ENCODE measurements at regions not wholly inside any gene's neighbourhood (a gene's known extent, or its start where the extent isn't known, plus 50 kb on each side); places are given as distances from the start of the nearest gene placed in this dataset.
"Not testable (repeated sequence)": the region's sequence is repeated elsewhere in the genome, so short reads cannot be mapped to it uniquely, and the experiment has no call there.

GRCh38 chr6:934686-935085 is 241.7 kb upstream of the EXOC2 start:
- Histone ChIP-seq H3K36me3 (no peaks in the 10 kb centered on the region), H3K4me1 (no peaks in the 10 kb centered on the region), H3K9me3 (no peaks in the 10 kb centered on the region), H3K27me3 (no peaks in the 10 kb centered on the region), H3K4me3 (no peak overlapping the region), H3K27ac (no peak overlapping the region)
- intact Hi-C loops (cut with DNase I; ENCODE audit: low total_unique reads), result no loop called here
- DNase-seq (ENCODE audit: low spot score in 2 of 2), result no peak
- TF ChIP-seq, protein P1, sequence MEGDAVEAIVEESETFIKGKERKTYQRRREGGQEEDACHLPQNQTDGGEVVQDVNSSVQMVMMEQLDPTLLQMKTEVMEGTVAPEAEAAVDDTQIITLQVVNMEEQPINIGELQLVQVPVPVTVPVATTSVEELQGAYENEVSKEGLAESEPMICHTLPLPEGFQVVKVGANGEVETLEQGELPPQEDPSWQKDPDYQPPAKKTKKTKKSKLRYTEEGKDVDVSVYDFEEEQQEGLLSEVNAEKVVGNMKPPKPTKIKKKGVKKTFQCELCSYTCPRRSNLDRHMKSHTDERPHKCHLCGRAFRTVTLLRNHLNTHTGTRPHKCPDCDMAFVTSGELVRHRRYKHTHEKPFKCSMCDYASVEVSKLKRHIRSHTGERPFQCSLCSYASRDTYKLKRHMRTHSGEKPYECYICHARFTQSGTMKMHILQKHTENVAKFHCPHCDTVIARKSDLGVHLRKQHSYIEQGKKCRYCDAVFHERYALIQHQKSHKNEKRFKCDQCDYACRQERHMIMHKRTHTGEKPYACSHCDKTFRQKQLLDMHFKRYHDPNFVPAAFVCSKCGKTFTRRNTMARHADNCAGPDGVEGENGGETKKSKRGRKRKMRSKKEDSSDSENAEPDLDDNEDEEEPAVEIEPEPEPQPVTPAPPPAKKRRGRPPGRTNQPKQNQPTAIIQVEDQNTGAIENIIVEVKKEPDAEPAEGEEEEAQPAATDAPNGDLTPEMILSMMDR (IDR thresholded peaks at IDR 0.05), result no peak
- TF ChIP-seq POLR2AphosphoS5 (IDR thresholded peaks at IDR 0.05), result no peak

GRCh38 chr6:931919-932318 is 239.0 kb upstream of the EXOC2 start:
- H3K36me3 ChIP-seq; H3K4me3 ChIP-seq; H3K27ac ChIP-seq; H3K4me1 ChIP-seq; H3K9me3 ChIP-seq; DNase-seq (ENCODE audit: low spot score in 2 of 2); H3K27me3 ChIP-seq; intact Hi-C loops (cut with DNase I; ENCODE audit: low total_unique reads): not testable (repeated sequence)

- intact Hi-C loops (cut with DNase I; ENCODE audit: low total_unique reads), result no loop called here
- Histone ChIP-seq H3K4me1 (no peaks in the 10 kb centered on the region), H3K27me3 (peaks cover 0 to 7% of the 10 kb centered on the region in 2 donors), H3K27ac (no peak overlapping the region), H3K36me3 (no peaks in the 10 kb centered on the region), H3K9me3 (peaks cover 4% of the 10 kb centered on the region in 2 donors), H3K4me3 (no peak overlapping the region)
- TF ChIP-seq POLR2AphosphoS5 (IDR thresholded peaks at IDR 0.05) (no peak), POLR2A (IDR thresholded peaks at IDR 0.05) (no peak)
- TF ChIP-seq, protein P1 (IDR thresholded peaks at IDR 0.05), result no peak
- DNase-seq (ENCODE audit: low spot score in 2 of 2), result no peak
Measured at GRCh38 chr6:927157-927556, 234.2 kb upstream of the EXOC2 start.

DNA sequence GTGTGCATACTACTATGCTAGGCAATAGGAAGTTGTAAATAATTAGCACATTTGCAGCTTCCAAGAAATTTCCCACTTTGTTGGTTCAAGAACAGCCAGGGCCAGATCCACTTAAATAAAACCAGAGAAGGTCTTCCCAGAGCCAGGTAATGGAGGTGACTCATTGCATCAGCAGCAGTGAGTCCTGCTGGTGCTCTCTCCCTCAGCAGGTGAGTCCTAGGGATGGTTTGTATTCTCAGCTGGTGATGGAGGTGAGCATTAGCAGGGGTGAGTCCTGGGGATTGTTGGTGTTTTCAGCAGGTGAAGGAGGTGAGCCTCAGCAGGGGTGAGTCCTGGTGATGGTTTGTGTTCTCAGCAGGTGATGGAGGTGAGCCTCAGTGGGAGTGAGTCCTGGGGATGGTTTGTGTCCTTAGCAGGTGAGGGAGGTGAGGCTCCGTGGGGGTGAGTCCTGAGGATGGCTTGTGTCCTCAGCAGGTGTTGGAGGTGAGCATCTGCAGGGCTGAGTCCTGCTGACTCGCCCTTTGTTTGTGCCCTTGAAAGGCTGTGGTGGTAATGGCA is 232.8 kb upstream of the EXOC2 start:
- Histone ChIP-seq H3K27me3 (peaks cover 0 to 7% of the 10 kb centered on the region in 2 donors), H3K36me3 (no peaks in the 10 kb centered on the region), H3K4me1 (no peaks in the 10 kb centered on the region), H3K4me3 (no peak overlapping the region), H3K27ac (no peak overlapping the region), H3K9me3 (peaks cover 18% of the 10 kb centered on the region in 2 donors)
- no peak for DNase-seq (ENCODE audit: low spot score in 2 of 2)
- no peak for TF ChIP-seq POLR2A (IDR thresholded peaks at IDR 0.05)
- TF ChIP-seq POLR2AphosphoS5 (IDR thresholded peaks at IDR 0.05), result no peak
- TF ChIP-seq, protein P1 (IDR thresholded peaks at IDR 0.05), result no peak
- intact Hi-C loops (cut with DNase I; ENCODE audit: low total_unique reads), result no loop called here

- Histone ChIP-seq H3K4me1 (no peaks in the 10 kb centered on the region), H3K27me3 (peaks cover 0 to 7% of the 10 kb centered on the region in 2 donors), H3K27ac (no peak overlapping the region), H3K9me3 (peaks cover 25 to 28% of the 10 kb centered on the region in 2 donors), H3K36me3 (no peaks in the 10 kb centered on the region), H3K4me3 (no peak overlapping the region)
- DNase-seq (ENCODE audit: low spot score in 2 of 2), result no peak
- no peak for TF ChIP-seq POLR2A (IDR thresholded peaks at IDR 0.05)
- TF ChIP-seq, protein P1 (IDR thresholded peaks at IDR 0.05), result no peak
- TF ChIP-seq POLR2AphosphoS5 (IDR thresholded peaks at IDR 0.05), result no peak
- intact Hi-C loops (cut with DNase I; ENCODE audit: low total_unique reads), result no loop called here
Measured at GRCh38 chr6:924661-925060, 231.7 kb upstream of the EXOC2 start.

GRCh38 chr6:921400-921799 is 228.5 kb upstream of the EXOC2 start:
- H3K36me3 ChIP-seq, result no peaks in the 10 kb centered on the region
- H3K9me3 ChIP-seq, result peaks cover 25 to 38% of the 10 kb centered on the region in 2 donors
- H3K27ac ChIP-seq, result no peak overlapping the region
- H3K4me3 ChIP-seq, result no peak overlapping the region
- peaks cover 0 to 7% of the 10 kb centered on the region in 2 donors for H3K27me3 ChIP-seq
- TF ChIP-seq POLR2A (IDR thresholded peaks at IDR 0.05), result no peak
- TF ChIP-seq, protein P1 (IDR thresholded peaks at IDR 0.05), result no peak
- TF ChIP-seq POLR2AphosphoS5 (IDR thresholded peaks at IDR 0.05), result no peak
- intact Hi-C loops (cut with DNase I; ENCODE audit: low total_unique reads), result no loop called here
- H3K4me1 ChIP-seq, result no peaks in the 10 kb centered on the region
- no peak for DNase-seq (ENCODE audit: low spot score in 2 of 2)

Measured in breast epithelium (tissue), 4 donors.